ENCODE measurements at regions not wholly inside any gene's neighbourhood (a gene's known extent, or its start where the extent isn't known, plus 50 kb on each side); places are given as distances from the start of the nearest gene placed in this dataset.

GRCh38 chr6:4606821-4607704, 169.1 kb upstream of the CDYL start:
- DNase-seq (ENCODE audit: low spot score): peak; percentile 65
- peak; percentile 64 for ATAC-seq
- intact Hi-C loops (cut with DNase I): no loop called here

GRCh38 chr6:4606016-4606415, 170.2 kb upstream of the CDYL start:
- no peak for DNase-seq (ENCODE audit: low spot score)
- no peak for ATAC-seq
- intact Hi-C loops (cut with DNase I): no loop called here

- ATAC-seq: no peak
- DNase-seq (ENCODE audit: low spot score): no peak
- intact Hi-C loops (cut with DNase I): no loop called here
Measured at GRCh38 chr6:4603856-4604369, 172.3 kb upstream of the CDYL start.

- DNase-seq (ENCODE audit: low spot score) (no peak), ATAC-seq (peak; percentile 81)
- intact Hi-C loops (cut with DNase I): no loop called here
Measured at GRCh38 chr6:4603291-4603690, 172.9 kb upstream of the CDYL start.

- intact Hi-C loops (cut with DNase I): no loop called here
- ATAC-seq: no peak
Measured at GRCh38 chr6:4599924-4600323, 176.3 kb upstream of the CDYL start.

GRCh38 chr6:4598384-4598995, 177.7 kb upstream of the CDYL start:
- ATAC-seq (no peak), DNase-seq (ENCODE audit: low spot score) (no peak)
- intact Hi-C loops (cut with DNase I): no loop called here

More at GRCh38 chr6:4599924-4600323, 176.3 kb upstream of the CDYL start:
- DNase-seq (ENCODE audit: low spot score): no peak

- ATAC-seq: no peak
- DNase-seq (ENCODE audit: low spot score): no peak
- intact Hi-C loops (cut with DNase I): no loop called here
Measured at GRCh38 chr6:4593951-4594350, 182.3 kb upstream of the CDYL start.

- DNase-seq (ENCODE audit: low spot score): no peak
- ATAC-seq: no peak
- intact Hi-C loops (cut with DNase I): no loop called here
Measured at GRCh38 chr6:4592026-4592425, 184.2 kb upstream of the CDYL start.

GRCh38 chr6:4591218-4591617, 185.0 kb upstream of the CDYL start:
- no peak for DNase-seq (ENCODE audit: low spot score)
- intact Hi-C loops (cut with DNase I): no loop called here
- ATAC-seq: no peak

- intact Hi-C loops (cut with DNase I): no loop called here
- ATAC-seq (no peak), DNase-seq (ENCODE audit: low spot score) (no peak)
Measured at GRCh38 chr6:4589295-4589694, 186.9 kb upstream of the CDYL start.

- intact Hi-C loops (cut with DNase I): no loop called here
- ATAC-seq (no peak), DNase-seq (ENCODE audit: low spot score) (no peak)
Measured at GRCh38 chr6:4588581-4588980, 187.6 kb upstream of the CDYL start.

GRCh38 chr6:4588163-4588562, 188.0 kb upstream of the CDYL start:
- ATAC-seq (no peak), DNase-seq (ENCODE audit: low spot score) (no peak)
- intact Hi-C loops (cut with DNase I): no loop called here

- no peak for ATAC-seq
- no peak for DNase-seq (ENCODE audit: low spot score)
- intact Hi-C loops (cut with DNase I): no loop called here
Measured at GRCh38 chr6:4587171-4587570, 189.0 kb upstream of the CDYL start.

GRCh38 chr6:4586469-4586859, 189.7 kb upstream of the CDYL start:
- intact Hi-C loops (cut with DNase I): no loop called here
- no peak for DNase-seq (ENCODE audit: low spot score)
- ATAC-seq: no peak

GRCh38 chr6:4585682-4586468, 190.3 kb upstream of the CDYL start:
- intact Hi-C loops (cut with DNase I): no loop called here
- ATAC-seq (no peak), DNase-seq (ENCODE audit: low spot score) (no peak)

- DNase-seq (ENCODE audit: low spot score) (no peak), ATAC-seq (no peak)
- intact Hi-C loops (cut with DNase I): no loop called here
Measured at GRCh38 chr6:4584801-4585200, 191.4 kb upstream of the CDYL start.

- intact Hi-C loops (cut with DNase I): no loop called here
- DNase-seq (ENCODE audit: low spot score): no peak
- peak; percentile 83 for ATAC-seq
Measured at GRCh38 chr6:4582506-4583417, 193.4 kb upstream of the CDYL start.

- DNase-seq (ENCODE audit: low spot score): no peak
- intact Hi-C loops (cut with DNase I): no loop called here
- peak; percentile 65 for ATAC-seq
Measured at GRCh38 chr6:4581468-4582385, 194.5 kb upstream of the CDYL start.

All from sciatic nerve (tissue), 2 donors.